ENCODE measurements at regions not wholly inside any gene's neighbourhood (a gene's known extent, or its start where the extent isn't known, plus 50 kb on each side); places are given as distances from the start of the nearest gene placed in this dataset.

- no peak for DNase-seq
Measured at GRCh38 chr20:4554346-4554745, 131.9 kb upstream of the PRNP start.

GRCh38 chr20:4552075-4552640, 134.1 kb upstream of the PRNP start:
- no peak for DNase-seq

- no peak for DNase-seq
Measured at GRCh38 chr20:4550740-4551139, 135.5 kb upstream of the PRNP start.

GRCh38 chr20:4549711-4550259, 136.5 kb upstream of the PRNP start:
- no peak for DNase-seq

GRCh38 chr20:4548552-4548951, 137.7 kb upstream of the PRNP start:
- no peak for DNase-seq

- no peak for DNase-seq
Measured at GRCh38 chr20:4546786-4547185, 139.5 kb upstream of the PRNP start.

GRCh38 chr20:4546342-4546741, 139.9 kb upstream of the PRNP start:
- no peak for DNase-seq

- DNase-seq: no peak
Measured at GRCh38 chr20:4545526-4545925, 140.7 kb upstream of the PRNP start.

GRCh38 chr20:4544765-4545164, 141.5 kb upstream of the PRNP start:
- DNase-seq: no peak

GRCh38 chr20:4542270-4542669, 144.0 kb upstream of the PRNP start:
- no peak for DNase-seq

GRCh38 chr20:4534315-4534714, 151.9 kb upstream of the PRNP start:
- no peak for DNase-seq

GRCh38 chr20:4533368-4534133, 152.7 kb upstream of the PRNP start:
- DNase-seq: no peak

GRCh38 chr20:4532772-4533171, 153.5 kb upstream of the PRNP start:
- DNase-seq: no peak

- DNase-seq: no peak
Measured at GRCh38 chr20:4524792-4525191, 161.5 kb upstream of the PRNP start.

- no peak for DNase-seq
Measured at GRCh38 chr20:4524307-4524706, 161.9 kb upstream of the PRNP start.

GRCh38 chr20:4522310-4522709, 163.9 kb upstream of the PRNP start:
- DNase-seq: no peak

- no peak for DNase-seq
Measured at GRCh38 chr20:4521170-4521968, 164.9 kb upstream of the PRNP start.

- no peak for DNase-seq
Measured at GRCh38 chr20:4519534-4519933, 166.7 kb upstream of the PRNP start.

- DNase-seq: no peak
Measured at GRCh38 chr20:4516876-4517275, 169.4 kb upstream of the PRNP start.

GRCh38 chr20:4513720-4514119, 172.5 kb upstream of the PRNP start:
- no peak for DNase-seq

GRCh38 chr20:4512891-4513550, 173.2 kb upstream of the PRNP start:
- no peak for DNase-seq

- DNase-seq: no peak
Measured at GRCh38 chr20:4511776-4512175, 174.5 kb upstream of the PRNP start.

- DNase-seq: no peak
Measured at GRCh38 chr20:4509825-4510522, 176.3 kb upstream of the PRNP start.

Measured in SHP77 treated with DMSO at 0.1 percent for 48 hours (cell line).